Ecto neural progenitor cell (in vitro differentiated cells): ENCODE measurements at regions not wholly inside any gene's neighbourhood (a gene's known extent, or its start where the extent isn't known, plus 50 kb on each side); places are given as distances from the start of the nearest gene placed in this dataset.
"Not testable (repeated sequence)": the region's sequence is repeated elsewhere in the genome, so short reads cannot be mapped to it uniquely, and the experiment has no call there.

Experiments used
- DNase-seq: peaks from one replicate; pipeline ENCODE4 v3.0.0-alpha.2; 2018; ENCODE audit warnings: low spot score

DNA sequence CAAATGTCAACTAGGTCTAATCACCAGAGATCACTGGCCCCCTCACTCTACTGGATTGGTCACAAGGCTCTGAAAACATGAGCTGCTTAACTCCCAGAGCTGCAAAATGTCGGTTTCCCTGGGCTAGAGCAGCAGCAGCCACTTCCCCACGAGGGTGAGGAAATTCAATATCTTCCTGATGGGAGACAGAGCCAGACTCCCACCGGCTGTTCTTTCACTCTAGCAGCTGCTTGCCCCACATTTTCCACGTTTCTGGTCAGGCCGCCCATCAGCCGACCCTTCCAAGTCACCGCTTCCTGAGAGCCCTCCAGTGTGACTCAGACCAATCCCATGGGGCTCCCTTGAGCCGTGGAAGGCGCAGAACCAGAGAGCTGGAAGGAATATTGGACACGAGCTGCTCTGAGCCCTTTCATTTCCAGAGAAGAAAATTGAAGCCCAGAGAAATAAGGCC lies 227.0 kb downstream of the ADAMTS15 start:
- no peak for DNase-seq

DNA sequence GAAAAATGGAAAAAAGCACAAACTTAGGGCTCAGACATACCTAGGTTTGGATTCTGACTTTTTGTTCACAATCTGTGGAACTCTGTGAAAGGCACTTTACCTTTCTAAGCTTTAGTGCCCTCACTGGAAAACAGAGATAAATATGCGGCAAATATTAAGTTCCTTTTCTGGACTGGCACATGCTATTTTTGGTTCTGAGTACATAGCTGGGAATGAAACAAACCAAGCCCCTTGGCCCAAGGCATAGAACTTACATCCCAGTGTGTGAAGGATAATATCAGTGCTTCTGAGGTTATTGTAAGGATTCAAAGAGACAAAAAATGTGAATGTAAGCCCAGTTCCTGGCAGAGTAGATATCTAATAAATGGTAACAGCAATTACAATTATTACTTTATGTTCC lies 227.5 kb downstream of the ADAMTS15 start:
- no peak for DNase-seq

DNA sequence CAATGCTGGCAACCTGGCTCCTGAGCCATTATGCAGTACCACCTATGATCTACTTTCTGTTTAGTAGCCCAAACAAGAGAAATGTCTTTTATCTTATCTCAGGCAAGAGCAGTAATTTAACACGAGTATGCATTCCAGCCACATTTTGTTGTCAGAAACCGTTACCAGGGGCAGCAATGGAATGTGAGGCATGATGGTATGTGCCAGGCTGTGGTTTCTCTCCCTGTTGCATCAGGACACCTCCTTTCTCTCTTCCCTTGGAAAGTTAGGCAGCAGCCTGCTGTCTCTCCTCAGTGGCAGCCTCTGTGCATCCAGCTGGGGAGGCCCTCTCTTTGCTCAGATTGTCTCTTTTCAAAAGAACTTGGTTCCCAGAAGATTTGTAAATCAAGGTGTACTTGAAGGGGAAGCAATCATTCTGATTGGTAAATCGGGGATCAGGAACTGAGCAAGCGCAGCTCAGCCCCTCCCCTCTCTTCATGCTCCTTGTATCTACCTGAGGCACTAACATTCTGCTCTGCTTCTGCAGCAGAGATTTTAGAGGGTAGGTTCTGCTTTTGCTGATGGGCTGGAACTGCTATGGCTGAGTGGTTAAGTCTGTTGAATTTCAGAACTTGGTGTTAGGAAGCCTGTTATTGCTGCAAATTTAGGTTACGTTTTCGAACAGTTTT lies 229.2 kb downstream of the ADAMTS15 start:
- DNase-seq, result no peak

DNA sequence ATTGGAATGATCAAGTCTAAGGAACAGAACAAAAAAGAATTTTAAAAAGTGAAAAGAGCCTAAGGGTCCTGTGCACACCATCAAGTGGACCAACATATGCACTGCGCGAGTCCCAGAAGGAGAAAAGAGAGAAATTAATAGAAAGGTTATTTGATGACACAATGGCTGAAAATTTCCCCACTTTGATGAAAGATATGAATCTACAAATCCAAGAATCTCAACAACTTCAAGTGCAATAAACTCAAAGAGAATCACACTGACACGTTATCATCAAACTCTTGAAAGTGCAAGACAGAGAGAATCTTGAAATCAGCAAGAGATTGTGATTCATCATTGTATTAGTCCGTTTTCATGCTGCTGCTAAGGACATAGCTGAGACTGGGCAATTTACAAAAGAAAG lies 230.8 kb downstream of the ADAMTS15 start:
- DNase-seq, result no peak

DNA sequence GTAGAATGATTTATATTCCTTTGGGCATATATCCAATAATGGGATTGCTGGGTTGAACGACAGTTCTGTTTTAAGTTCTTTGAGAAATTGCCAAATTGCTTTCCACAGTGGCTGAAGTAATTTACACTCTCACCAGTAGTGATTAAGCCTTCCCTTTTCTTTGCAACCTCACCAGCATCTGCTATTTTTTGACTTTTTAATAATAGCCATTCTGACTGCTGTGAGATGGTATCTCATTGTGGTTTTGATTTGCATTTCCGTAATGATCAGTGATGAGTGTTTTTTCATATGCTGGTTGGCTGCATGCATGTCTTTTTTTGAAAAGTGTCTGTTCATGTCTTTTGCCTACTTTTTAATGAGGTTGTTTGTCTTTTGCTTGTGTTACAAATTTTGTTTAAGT lies 233.8 kb downstream of the SNX19 start:
- DNase-seq, result not testable (repeated sequence)

DNA sequence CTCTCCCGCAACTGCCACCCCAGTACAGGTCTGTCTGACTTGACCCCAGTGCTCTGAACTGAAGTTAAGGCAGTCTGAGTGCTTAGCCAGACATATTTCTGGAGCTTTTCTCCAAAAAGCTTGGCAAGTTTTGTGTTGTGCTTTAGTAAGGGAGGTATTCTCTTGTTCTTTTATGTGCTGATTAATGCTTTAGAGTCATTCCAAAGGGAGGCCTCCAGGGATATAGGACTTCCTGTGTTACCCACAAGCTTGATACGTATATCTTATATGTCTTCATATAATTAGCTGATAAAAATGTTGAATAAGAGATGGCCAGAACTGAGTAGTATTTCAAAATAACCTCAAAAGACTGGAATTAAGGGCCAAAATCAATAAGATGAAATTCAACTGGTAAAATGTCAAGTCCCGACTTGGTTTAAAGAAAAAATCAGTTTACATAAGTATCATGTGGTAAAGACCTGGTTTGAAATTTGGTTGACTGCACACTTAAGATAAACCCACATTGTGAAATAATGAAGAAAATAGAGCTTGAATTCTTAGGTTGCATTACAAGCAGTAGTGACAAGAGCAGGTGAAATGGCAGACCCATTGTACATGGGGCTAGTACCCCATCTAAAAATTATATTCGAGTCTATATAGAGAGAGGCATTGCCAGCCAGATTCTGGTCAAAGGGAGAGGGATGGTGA lies 226.9 kb downstream of the SNX19 start:
- no peak for DNase-seq

DNA sequence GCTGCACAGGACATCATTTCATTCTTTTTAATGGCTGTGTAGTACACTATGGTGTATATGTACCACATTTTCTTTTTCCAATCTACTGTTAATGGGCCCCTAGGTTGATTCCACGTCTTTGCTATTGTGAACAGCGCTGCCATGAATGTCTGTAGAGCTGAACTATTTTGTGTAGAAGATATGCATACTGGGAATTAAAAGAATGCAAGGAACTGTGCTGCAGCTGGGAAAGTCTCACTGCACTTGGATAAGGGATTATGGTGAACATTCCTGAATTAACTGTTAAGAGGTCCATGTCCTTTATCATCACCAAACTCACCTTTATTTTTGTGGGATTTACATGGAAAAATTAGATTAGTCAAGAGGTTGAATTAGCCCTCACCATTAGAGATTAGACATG lies 224.7 kb downstream of the SNX19 start:
- no peak for DNase-seq

DNA sequence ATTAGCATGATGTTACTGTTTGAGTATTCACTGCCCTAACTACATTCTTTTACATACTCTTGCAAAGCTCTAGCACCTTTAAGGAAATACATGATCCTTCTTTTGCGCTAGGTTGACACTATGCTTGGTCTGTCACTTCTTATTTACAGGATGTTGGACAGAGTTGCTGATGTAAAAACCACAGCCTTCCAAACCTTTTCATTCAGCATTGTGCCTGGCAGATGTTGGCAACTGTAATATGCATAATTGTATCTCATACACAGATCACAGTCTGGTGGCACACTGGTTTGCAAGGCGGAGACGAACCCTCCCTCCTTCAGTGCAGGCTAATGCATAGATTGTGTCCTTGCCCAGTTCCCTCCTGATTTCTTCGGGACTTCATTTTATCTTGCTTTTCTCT lies 224.1 kb downstream of the SNX19 start:
- no peak for DNase-seq

DNA sequence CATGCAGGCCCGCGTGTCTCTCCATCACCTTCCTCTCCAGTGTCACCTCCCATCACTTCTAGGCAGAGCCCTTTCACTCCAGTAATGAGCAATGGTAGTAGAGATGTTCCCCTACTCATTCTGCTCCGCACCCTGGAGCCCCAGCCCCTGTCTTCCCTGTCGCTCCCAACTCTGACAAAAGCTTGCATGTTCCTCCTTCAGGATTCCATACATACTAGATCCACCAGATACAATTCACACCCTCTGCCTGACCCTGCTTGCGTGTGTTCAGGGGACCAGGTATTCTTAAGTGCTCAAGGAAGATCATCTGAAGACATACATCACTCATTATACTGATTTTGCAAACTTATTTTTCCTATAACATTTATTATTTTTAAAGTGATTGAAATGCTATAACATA lies 222.7 kb downstream of the SNX19 start:
- no peak for DNase-seq

DNA sequence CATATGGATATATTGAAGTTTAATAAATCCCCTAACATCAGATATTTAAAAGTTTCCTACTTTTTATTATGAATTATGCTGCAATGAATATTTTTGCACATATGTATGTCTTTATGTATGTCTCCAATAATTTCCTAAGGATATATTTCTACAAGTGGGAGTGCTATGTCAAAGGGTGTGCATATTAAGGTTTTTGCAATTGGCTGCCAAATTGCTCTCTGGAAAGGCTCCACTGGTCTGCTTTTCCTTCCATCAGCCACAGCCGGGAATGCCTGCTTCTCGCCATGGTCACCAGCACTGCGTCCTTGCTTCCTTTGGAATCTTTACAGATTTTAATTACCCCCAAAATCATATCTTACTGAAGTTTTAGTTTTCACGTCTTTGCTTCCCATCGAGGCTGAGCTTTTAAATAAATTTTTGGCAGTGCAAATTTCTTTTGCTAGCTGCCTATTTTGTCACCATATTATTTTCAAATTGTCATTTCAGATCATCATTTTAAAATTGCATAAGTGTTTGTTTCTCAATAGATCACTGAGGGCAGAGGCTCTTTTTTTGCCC lies 221.7 kb downstream of the SNX19 start:
- no peak for DNase-seq

DNA sequence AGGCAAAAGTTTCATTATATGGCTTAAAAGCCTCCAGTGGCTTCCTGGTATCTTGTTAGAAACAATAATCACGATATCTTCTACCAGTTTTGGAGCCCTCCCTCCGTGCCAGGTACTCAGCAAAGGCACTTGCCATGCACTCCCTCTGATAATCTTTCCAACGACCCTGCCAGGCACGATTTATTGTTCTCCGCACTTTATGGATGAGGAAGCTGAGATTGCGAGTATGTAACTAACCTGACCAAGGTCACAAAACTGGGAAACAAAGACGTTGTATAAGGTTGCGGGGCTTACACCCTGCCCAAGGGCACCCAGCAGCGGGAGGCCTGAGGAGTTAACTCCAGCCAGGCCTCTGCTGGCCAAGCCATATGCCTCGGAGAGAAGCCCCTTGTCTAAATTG lies 218.1 kb downstream of the SNX19 start:
- no peak for DNase-seq

DNA sequence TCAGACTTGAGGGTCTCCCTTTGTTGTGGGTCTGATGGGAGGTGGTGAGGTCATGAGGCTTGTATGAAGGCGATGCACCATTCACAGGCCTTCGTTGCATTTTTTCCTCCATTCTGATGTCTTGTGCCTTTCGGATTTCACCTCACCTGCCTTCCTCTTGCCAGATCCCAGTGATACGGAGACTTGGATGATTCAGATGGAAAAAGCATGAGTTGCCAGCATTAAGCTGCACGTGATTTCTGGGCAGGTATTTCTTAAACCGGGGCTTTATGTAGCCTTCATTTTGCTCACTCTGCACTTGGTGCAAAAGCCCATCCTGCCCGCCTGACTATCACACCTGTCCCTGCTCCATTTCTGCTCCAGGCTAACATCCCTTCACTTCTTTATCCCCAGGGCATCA lies 216.7 kb downstream of the SNX19 start:
- DNase-seq, result no peak

DNA sequence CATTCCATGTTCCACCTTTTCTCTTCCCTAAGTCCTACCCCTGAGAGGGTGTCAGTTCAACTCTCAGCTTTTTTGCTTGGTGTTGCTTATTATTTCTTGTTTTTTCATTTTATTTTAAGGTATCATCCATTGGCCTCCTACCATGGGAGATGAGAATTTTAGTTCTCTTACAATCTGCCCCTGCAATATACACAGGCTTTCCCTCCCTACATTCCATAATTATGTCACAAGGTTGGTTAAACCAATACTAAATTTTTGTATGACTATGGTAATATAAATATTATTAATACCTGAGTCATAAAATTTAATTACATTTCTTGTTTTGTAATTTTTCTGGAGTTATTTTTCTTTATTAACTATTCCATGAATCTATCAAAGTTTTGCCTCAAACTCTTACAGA lies 216.2 kb downstream of the SNX19 start:
- DNase-seq, result no peak

DNA sequence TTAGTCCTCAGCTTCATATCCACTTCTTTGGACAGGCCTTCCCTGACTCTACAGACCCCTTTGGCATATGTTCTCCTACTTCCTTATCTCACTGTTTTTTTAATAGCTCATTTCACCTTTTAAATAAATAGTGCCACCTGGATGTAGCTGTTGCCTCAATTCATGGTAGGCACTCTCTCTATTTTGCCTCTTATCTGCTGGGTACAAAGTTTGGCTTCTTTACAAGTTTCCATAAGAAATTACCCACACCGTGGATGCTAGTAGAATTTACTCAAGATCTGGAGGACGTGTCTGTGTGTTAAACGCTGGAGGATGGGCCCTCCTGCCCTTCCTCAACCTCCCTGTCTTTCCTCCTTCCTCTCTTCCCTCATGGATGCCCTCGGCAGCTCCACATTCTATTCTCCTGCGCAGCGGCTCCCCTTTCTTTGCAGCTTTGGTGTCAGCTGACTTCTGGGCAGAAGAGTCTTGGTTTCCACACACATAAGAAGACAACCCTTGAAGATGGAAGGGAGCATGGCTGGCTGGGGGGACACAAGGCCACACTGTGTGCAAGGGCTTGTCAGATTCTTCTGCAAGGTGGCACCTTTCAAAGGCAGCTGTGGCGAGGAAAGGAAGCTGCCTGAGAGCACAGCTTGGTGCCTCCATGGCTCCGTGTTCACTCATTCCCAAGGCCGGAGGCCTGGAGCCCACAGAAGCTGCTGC lies 212.6 kb downstream of the SNX19 start:
- no peak for DNase-seq

DNA sequence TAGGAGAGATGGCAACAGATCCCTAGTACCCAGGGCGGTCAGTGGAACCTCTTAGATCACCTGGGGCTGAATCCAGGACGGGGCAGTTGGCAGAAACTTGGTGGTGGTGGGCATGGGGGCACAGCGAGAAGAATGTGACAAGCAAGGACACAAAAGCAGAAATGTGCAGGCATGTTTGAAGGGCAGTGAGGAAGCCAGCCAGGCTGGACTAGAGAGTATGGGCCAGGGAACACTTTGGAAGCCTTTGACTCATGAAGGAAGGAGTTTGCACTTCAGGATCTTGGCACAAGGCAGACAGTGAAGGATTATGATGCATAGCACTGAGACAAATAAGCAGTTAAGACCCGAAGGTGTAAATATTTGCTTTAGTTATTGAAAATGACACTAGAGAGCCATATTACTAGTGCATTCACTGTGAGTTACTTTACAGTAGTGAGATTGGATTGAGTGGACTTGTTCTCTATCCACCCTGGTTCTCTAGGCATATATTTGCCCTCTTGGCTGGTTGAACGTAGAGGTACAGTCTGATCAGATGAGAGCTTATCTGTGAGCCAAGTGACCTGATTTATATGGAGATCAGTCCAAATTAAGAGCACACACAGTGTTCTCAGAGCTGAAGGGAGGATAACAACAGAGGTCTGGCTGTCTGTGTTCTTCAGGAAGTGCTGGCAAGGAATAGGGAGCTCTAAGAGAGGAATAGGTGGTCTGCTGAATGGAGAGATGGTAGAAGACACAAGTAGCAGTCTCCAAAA lies 210.4 kb downstream of the SNX19 start:
- no peak for DNase-seq

DNA sequence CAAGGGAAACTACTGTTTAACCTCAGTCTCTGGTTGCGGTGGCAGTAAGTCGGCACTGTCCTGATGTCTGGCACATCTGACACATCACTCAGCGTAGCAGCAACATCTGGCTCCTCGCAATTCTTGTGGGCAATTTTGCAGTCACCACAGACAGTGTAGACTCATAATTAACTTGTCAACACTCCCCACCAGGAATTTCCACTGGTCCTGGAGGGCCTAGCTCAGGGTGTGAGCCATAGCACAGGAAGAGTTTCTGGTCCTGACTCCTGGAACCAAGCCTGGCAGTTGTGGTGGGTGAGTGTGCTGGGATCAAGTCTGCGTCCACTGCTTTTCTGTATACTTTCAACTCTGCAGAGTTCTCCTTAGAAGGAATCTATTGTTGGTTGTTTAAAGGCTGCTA lies 209.7 kb downstream of the SNX19 start:
- DNase-seq, result no peak

DNA sequence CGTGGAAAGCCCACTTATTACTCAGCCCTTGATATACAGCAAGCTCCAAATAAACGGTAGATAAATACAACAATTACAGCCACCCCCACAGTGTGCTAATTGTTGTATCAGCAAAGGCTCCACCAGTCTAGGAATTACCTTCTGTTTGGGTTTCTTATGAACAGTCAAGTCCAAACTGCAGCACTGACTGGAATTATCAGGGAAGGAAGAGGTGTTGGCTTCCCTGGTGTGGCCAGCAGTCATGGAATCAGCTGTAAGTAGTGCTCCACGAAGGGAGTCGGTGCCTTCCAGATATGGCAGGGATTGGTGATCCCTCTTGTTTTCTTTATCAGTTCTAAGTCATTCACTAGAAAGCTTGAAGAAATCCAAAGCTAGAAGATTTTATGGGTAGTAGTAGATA lies 209.1 kb downstream of the SNX19 start:
- no peak for DNase-seq

DNA sequence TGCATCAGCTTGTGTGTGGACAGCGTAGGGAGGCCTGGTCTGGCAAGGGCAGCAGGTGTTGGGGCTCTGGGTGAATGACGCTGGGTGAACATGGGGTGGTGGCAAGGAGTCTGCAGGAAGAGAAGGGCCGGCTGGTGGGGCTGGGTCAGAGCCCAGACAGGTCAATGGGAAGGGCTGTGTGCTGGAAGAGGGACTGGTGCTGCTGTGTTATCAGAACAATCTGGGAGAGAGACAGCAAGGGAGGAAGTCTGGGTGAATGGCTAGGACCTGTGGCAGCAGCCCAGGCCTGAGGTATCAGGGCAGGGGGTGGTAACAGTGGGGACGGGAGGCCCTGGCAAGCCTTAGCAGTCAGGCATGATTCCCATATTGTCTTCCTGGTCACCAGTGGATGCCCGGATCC lies 206.7 kb downstream of the SNX19 start:
- no peak for DNase-seq

DNA sequence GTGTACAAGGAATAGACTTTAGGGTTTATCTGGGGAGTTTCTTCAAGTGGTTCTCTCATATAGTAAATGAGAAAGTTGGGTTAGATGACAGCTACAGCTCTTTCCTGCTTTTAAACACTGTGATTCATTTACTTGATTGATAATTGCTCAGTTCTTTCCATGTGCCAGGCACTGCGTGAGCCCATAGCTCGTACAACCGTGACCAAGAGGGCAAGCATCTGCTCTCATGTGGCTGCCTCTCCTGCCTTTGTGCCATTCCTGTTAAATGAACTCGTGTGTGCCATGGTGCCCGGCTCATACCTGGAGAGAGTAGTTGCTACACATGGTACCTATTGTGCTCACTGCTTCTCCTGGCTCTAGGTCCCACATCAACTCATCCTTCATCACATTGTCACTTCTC lies 206.3 kb downstream of the SNX19 start:
- DNase-seq, result no peak

DNA sequence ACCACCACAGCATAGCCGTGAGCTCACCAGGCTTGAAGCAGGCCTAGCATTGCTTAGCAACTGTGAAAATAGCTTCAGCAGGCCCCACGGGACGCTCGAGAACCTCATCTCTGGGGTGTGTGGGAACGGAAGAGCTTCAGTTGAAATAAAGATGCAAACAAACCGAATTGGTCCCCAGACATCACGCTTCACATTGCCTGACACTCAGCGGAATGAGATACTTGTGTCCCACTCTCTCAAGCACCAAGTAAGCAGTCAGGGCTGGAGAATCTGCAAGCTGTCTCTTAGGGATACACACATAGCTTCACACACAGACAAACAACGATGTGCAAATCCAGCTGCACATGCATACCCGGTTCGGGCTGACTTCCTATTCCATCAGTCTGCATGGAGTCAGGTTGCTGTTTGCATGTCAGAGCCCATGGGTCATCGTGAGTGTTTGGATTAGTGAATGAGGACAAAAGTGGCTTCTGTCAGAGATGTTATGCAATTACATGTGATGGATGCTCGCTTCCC lies 205.7 kb downstream of the SNX19 start:
- no peak for DNase-seq

DNA sequence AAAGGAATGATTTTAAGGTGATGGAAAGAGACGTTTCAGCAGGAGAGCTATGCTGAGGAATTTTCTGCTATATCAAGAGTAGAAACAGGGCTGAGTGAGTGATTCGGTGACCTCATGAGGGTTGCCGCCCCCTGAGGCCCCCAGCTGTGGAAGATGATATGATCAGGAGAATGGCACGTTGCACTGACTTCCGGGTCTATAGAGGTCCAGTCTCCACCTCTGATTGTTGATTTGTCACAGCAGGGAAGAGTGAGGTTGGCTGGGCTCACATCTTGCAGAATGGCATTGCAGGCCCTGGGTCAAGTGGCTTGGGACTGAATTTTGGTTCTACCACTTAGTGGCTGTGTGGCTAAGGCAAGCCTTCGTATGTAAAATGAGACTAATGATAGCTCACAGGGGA lies 205.1 kb downstream of the SNX19 start:
- DNase-seq, result no peak

DNA sequence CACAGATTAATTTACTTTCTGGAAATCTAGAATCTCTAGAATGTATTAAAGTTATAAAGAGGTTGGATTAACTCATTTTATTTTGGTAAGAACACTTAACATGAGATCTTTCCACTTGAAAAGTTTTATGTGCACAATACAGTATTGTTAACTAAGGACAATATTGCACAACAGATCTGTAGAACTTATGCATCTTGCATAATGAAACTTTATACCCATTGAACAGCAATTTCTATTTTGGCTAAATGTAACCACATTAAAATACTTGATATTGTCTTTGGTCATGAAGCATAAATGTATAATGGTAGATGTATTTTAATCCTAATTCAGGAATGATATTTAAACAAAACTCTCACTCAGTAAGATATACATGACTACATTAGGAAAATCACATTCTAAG lies 203.8 kb downstream of the SNX19 start:
- no peak for DNase-seq
